B cell (primary cell): ENCODE measurements at regions not wholly inside any gene's neighbourhood (a gene's known extent, or its start where the extent isn't known, plus 50 kb on each side); places are given as distances from the start of the nearest gene placed in this dataset.

ENCODE experiments used
- ATAC-seq: fragments of 200-7000 bp; cut with Tn5 transposase; one replicate; pipeline ENCODE4 v1.10.0; 2021; ENCODE audit warnings: low read depth, mild to moderate bottlenecking, moderate number of reproducible peaks, moderate library complexity
- CTCF ChIA-PET: fragments of 350-600 bp; sonication (Branson Sonifier 250); formaldehyde crosslinking; loops from one replicate; lab custom pipeline; 2021; ENCODE audit warnings: antibody characterized with exemption, inconsistent platforms; lab: Charles Lee
- POLR2A ChIA-PET: fragments of 350-600 bp; sonication (Branson Sonifier 250); formaldehyde crosslinking; loops from one replicate; lab custom pipeline; 2021; ENCODE audit warnings: antibody characterized with exemption; lab: Charles Lee
- DNase-seq: peaks from one replicate; pipeline ENCODE4 v3.0.0; 2013
- H2AFZ ChIP-seq: 2 replicates; pipeline ENCODE4 v1.6.1; 2012; ENCODE audit warnings: mild to moderate bottlenecking, low read depth, low read length; ENCODE audit not compliant: insufficient read depth, poor library complexity, severe bottlenecking
- H3K27ac ChIP-seq, 2 donors: 1 replicate in 1 of 2; 2 replicates in 1 of 2; pipeline ENCODE4 v1.5.1; 2012 to 2013; ENCODE audit warnings: low read length in 2 of 2, mild to moderate bottlenecking in 2 of 2, moderate library complexity in 1 of 2
- H3K27me3 ChIP-seq, 4 experiments: fragments of 200-600 bp in 1 of 4; sonication (generic) in 1 of 4; replicated peaks in 1 of 4; 1 replicate in 2 of 4; 2 replicates in 2 of 4; pipeline versions ENCODE4 v1.6.1 to v1.7.0; 2013 to 2016; ENCODE audit warnings: low read length in 3 of 4, mild to moderate bottlenecking in 2 of 4, mixed read lengths in 1 of 4, moderate library complexity in 1 of 4; ENCODE audit not compliant: insufficient read depth in 4 of 4, control insufficient read depth in 3 of 4; ENCODE audit errors: control extremely low read depth in 1 of 4
- H3K36me3 ChIP-seq, 2 experiments: replicated peaks in 1 of 2; 1 replicate in 1 of 2; 2 replicates in 1 of 2; pipeline versions ENCODE4 v1.6.1 to v1.7.1; 2013; ENCODE audit warnings: low read length in 1 of 2; ENCODE audit not compliant: insufficient read depth in 2 of 2, control insufficient read depth in 1 of 2; ENCODE audit errors: control extremely low read depth in 1 of 2, extremely low read depth in 1 of 2
- H3K4me1 ChIP-seq, 2 donors: fragments of 200-600 bp in 1 of 2; sonication (generic) in 1 of 2; 1 replicate in 1 of 2; 2 replicates in 1 of 2; pipeline versions ENCODE4 v1.5.1 to v1.6.1; 2013 to 2017; ENCODE audit warnings: low read length in 2 of 2; ENCODE audit not compliant: control insufficient read depth in 2 of 2, insufficient read depth in 2 of 2
- H3K4me2 ChIP-seq: replicated peaks from 2 replicates; pipeline ENCODE3; 2012; ENCODE audit warnings: mild to moderate bottlenecking, low read depth, low read length; ENCODE audit not compliant: poor library complexity, severe bottlenecking
- H3K4me3 ChIP-seq, 5 experiments: fragments of 200-600 bp in 1 of 5; sonication (generic) in 1 of 5; 1 replicate in 3 of 5; 2 replicates in 2 of 5; pipeline versions ENCODE4 v1.5.1 to v1.7.0; 2011 to 2016; ENCODE audit warnings: low read length in 4 of 5, mild to moderate bottlenecking in 4 of 5, low read depth in 2 of 5, control low read depth in 1 of 5, moderate library complexity in 1 of 5; ENCODE audit not compliant: insufficient read depth in 1 of 5; ENCODE audit errors: control extremely low read depth in 1 of 5, extremely low read depth in 1 of 5
- H3K79me2 ChIP-seq: fragments of 200-600 bp; sonication (generic); one replicate; pipeline ENCODE4 v1.6.0; 2016; ENCODE audit warnings: low read length; ENCODE audit not compliant: control insufficient read depth, insufficient read depth
- H3K9ac ChIP-seq: fragments of 200-600 bp; sonication (generic); 2 replicates; pipeline ENCODE4 v1.6.1; 2017; ENCODE audit warnings: mild to moderate bottlenecking, low read length, moderate library complexity
- H3K9me3 ChIP-seq, 3 donors: one replicate each; pipeline versions ENCODE4 v1.6.1 to v1.7.1; 2013; ENCODE audit warnings: low read length in 2 of 3; ENCODE audit not compliant: control insufficient read depth in 2 of 3, insufficient read depth in 1 of 3; ENCODE audit errors: control extremely low read depth in 1 of 3
- H4K20me1 ChIP-seq: 2 replicates; pipeline ENCODE4 v1.6.0; 2012; ENCODE audit warnings: mild to moderate bottlenecking, low read length; ENCODE audit not compliant: insufficient read depth, control insufficient read depth, poor library complexity, severe bottlenecking
- H3K27ac Mint-ChIP-seq: one replicate; pipeline ENCODE4 v1.8.0; 2021; ENCODE audit warnings: mixed read lengths
- H3K27me3 Mint-ChIP-seq: one replicate; pipeline ENCODE4 v1.8.0; 2021; ENCODE audit warnings: mixed read lengths
- H3K4me1 Mint-ChIP-seq: one replicate; pipeline ENCODE4 v1.8.0; 2021; ENCODE audit warnings: mixed read lengths
- H3K4me3 Mint-ChIP-seq: one replicate; pipeline ENCODE4 v1.8.0; 2021; ENCODE audit warnings: mixed read lengths
- H3K9me3 Mint-ChIP-seq: one replicate; pipeline ENCODE4 v1.8.0; 2022; ENCODE audit warnings: mixed read lengths; ENCODE audit not compliant: insufficient read depth
- CTCF ChIP-seq: fragments of 200-600 bp; IDR thresholded peaks from one replicate; pipeline ENCODE4 v1.8.0; 2022; ENCODE audit warnings: antibody characterized with exemption, mild to moderate bottlenecking
- EZH2 ChIP-seq: IDR thresholded peaks from 2 replicates; pipeline ENCODE4 v1.6.1; 2012; ENCODE audit warnings: borderline replicate concordance, low read depth, mild to moderate bottlenecking, moderate library complexity, low read length; ENCODE audit not compliant: insufficient read depth, poor library complexity, severe bottlenecking
- WGBS: methylation state at CpG from one replicate; pipeline ENCODE4 v1.1.5; 2013; ENCODE audit warnings: missing lambda C conversion rate; ENCODE audit not compliant: insufficient coverage; 5-methylcytosine and 5-hydroxymethylcytosine counted together
- intact Hi-C: fragments of 100-400 bp; cut with micrococcal nuclease; formaldehyde crosslinking; loops from one replicate; pipeline ENCODE4 v1.10.0; 2022

GRCh38 chr20:57938158-57939108 is 228.6 kb upstream of the PMEPA1 start:
- H3K27me3 ChIP-seq = no peaks in the 10 kb centered on the region
- ChIA-PET POLR2A (no interaction called here), CTCF (no interaction called here)
- Mint-ChIP-seq H3K4me1 (no peaks in the 10 kb centered on the region), H3K9me3 (no peaks in the 10 kb centered on the region), H3K4me3 (no peak overlapping the region), H3K27ac (no peak overlapping the region), H3K27me3 (peaks cover 29% of the 10 kb centered on the region)
- intact Hi-C loops = no loop called here
- DNase-seq (no peak), ATAC-seq (no peak)
- WGBS = 80% methylated on average over 11 of the region's 19 CpGs
- TF ChIP-seq CTCF (no peak), EZH2 (no peak)
- H3K9me3 ChIP-seq = no peaks in the 10 kb centered on the region
- H3K9ac ChIP-seq = no peak overlapping the region
- no peak overlapping the region for H2AFZ ChIP-seq
- no peak overlapping the region for H3K4me3 ChIP-seq
- no peaks in the 10 kb centered on the region for H4K20me1 ChIP-seq
- H3K4me1 ChIP-seq = no peaks in the 10 kb centered on the region
- no peak overlapping the region for H3K4me2 ChIP-seq
- no peaks in the 10 kb centered on the region for H3K79me2 ChIP-seq
- H3K27ac ChIP-seq = no peak overlapping the region
- no peaks in the 10 kb centered on the region for H3K36me3 ChIP-seq

GRCh38 chr20:57936636-57937385 is 227.0 kb upstream of the PMEPA1 start:
- POLR2A ChIA-PET = no interaction called here
- Mint-ChIP-seq H3K4me1 (no peaks in the 10 kb centered on the region), H3K4me3 (no peak overlapping the region), H3K27me3 (peaks cover 26% of the 10 kb centered on the region), H3K27ac (no peak overlapping the region), H3K9me3 (no peaks in the 10 kb centered on the region)
- no peaks in the 10 kb centered on the region for H3K27me3 ChIP-seq
- H3K4me3 ChIP-seq = no peak overlapping the region
- no peaks in the 10 kb centered on the region for H3K4me1 ChIP-seq
- CTCF ChIA-PET = no interaction called here
- no peak overlapping the region for H3K27ac ChIP-seq
- no peaks in the 10 kb centered on the region for H3K9me3 ChIP-seq
- intact Hi-C loops = no loop called here
- ATAC-seq (no peak), DNase-seq (no peak)
- H4K20me1 ChIP-seq = no peaks in the 10 kb centered on the region
- TF ChIP-seq CTCF = no peak
- TF ChIP-seq EZH2 = no peak
- no peak overlapping the region for H3K4me2 ChIP-seq
- WGBS = 100% methylated on average over 1 of the region's 6 CpGs
- H3K36me3 ChIP-seq = no peaks in the 10 kb centered on the region
- no peak overlapping the region for H3K9ac ChIP-seq
- no peak overlapping the region for H2AFZ ChIP-seq
- no peaks in the 10 kb centered on the region for H3K79me2 ChIP-seq
